GM04504 (cell line): ENCODE measurements at regions not wholly inside any gene's neighbourhood (a gene's known extent, or its start where the extent isn't known, plus 50 kb on each side); places are given as distances from the start of the nearest gene placed in this dataset.
"Not testable (repeated sequence)": the region's sequence is repeated elsewhere in the genome, so short reads cannot be mapped to it uniquely, and the experiment has no call there.

Source experiments
- DNase-seq: peaks from one replicate; pipeline ENCODE4 v3.0.0-alpha.2; 2012; ENCODE audit warnings: low read depth

GRCh38 chr12:74595696-74596095 is 58.1 kb downstream of the ATXN7L3B start:
- no peak for DNase-seq

DNA sequence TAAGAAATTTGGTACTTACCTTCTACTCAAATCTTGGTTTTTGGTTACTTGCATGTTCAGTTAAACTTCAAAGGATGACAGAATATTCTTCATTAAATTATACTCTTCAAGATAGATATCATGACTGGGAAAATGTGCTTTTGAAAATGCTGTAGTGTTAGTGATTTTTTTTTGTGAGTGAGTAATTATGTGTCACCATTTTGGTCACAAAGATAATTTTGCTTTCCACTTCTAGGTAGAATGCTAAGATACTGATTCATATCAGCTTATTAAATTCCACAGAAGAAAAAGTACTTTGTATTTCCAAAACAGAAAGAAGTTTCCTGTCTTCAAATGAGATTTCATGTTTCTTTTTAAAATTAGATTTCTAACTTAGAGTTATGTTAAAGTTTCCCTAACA is 61.2 kb downstream of the ATXN7L3B start:
- no peak for DNase-seq

DNA sequence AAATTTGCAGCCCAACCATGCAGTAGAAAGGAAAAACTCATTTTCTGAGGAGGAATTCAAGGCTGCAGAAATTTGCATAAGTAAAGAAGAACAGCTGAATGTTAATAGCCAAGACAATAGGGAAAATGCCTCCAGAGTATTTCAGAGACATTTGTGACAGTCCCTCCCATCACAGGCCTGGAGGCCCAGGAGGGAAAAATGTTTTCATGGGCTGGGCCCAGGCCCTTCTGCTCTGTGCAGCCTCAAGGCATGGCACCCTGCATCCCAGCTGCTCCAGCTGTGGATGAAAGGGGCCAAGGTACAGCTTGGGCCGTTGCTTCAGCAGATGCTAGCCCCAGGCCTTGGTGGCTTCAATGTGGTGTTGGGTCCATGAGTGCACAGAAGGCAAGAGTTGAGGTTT is 62.3 kb downstream of the ATXN7L3B start:
- DNase-seq = no peak

- not testable (repeated sequence) for DNase-seq
Observed at GRCh38 chr12:74600817-74601216, 63.2 kb downstream of the ATXN7L3B start.

DNA sequence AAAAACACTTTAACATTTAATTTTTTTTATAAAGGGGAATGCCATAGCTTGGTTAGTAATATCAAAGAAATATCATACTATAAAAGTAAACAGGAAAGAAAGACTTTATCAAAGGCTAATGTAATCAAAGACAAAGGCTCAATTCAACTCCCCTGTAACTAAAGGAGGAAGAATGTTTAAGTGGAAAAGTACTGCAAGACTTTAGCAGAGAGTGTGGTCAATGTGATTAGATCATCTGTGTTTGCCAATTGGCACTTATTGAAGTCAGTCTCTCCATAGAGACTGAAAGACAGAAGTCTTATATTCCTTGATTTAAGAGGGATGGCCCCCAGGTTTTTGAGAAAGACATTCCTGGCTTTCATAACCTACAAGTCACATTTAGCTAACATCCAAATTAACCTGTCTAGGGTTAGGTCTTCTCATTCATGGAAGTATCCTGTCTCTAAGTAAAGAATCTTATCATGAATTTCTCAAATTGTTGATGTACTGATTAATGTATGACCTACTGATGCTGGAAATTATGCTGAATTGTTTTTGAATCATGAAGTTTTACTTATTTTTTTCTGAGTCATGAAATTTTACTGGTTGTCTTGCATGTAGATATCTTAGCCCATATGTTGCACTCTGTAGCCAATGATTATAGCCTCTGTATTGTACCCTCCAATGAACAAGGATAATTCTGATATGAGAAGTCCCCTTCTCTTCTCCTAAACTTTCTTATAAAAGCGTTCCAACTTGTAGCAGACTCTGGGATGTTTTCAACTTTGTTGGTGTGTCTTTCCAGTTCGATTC is 65.4 kb downstream of the ATXN7L3B start:
- no peak for DNase-seq

- no peak for DNase-seq
Observed at GRCh38 chr12:74608231-74608775, 70.7 kb downstream of the ATXN7L3B start.

GRCh38 chr12:74610711-74611110 is 73.1 kb downstream of the ATXN7L3B start:
- DNase-seq = no peak

DNA sequence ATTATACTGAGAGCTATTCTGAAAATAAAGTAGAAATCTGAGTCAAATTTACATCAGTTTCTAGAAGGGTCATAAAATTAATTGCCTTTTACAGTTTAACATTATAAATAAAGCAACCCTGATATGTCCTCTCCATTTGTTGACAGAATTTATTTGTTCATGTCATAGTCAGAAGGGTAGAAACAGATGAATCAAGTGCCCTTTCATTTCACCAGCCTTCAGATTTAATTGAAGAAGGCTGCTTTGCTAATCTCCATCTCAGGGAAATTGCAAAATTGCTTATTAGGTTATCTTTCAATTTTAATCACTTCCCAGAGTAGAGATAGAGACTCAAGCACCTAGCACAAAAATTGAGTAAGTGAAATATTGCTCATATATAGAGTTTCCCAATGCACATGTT is 76.8 kb downstream of the ATXN7L3B start:
- DNase-seq = no peak

DNA sequence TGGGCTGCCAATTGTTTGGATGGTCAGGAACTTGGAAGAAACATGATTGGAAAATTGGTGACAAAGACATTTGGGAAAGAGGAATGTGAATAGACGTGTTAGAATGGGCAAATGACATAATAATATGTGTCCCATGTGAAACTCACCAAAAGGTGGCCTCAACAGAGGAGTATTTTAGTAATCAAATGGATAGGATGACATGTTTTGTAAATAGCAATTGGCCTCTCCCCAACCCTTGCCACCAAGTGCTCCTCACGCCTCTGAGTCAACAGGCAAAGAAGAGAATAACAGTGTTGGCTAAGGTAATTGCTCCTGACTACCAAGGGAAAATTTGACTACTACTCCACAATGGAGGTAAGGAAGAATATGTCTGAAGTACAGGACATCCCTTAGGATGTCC is 81.4 kb downstream of the ATXN7L3B start:
- no peak for DNase-seq

DNA sequence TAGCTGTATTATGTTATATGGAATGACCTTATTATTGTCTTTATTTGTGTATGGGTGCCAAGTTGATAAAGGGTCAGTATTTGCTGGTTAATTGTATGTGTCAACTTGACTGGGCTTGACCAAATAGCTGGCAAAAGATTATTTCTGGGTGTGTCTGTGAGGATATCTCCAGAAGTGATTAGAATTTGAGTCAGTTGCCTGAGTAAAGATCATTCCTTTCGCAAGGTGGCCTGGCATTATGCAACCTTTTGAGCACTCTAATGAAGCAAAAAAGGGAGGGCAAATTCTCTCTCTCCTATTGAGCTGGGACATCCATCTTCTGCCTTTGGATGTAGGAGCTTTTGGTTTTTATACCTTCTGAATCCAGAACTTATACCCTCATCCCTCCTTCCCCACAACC is 82.2 kb downstream of the ATXN7L3B start:
- DNase-seq = no peak

GRCh38 chr12:74620921-74621320 is 83.3 kb downstream of the ATXN7L3B start:
- DNase-seq = no peak

GRCh38 chr12:74624201-74624600 is 86.6 kb downstream of the ATXN7L3B start:
- DNase-seq = no peak

DNA sequence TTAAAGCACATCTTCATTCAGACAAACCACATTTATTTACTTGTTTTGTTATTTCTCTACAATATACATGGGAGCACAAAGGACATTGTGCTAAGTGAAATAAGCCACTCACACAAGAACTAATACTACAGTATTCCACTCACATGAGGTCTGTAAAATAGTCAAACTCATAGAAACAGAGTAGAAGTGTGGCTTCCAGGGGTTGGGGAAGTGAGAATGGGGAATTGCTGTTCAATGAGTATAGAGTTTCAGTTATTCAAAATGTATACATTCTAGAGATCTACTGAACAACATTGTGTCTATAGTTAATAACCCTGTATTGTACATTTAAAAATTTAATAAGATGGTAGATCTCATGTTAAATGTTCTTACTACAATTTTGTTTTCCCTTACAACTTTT is 88.8 kb downstream of the ATXN7L3B start:
- DNase-seq = no peak

DNA sequence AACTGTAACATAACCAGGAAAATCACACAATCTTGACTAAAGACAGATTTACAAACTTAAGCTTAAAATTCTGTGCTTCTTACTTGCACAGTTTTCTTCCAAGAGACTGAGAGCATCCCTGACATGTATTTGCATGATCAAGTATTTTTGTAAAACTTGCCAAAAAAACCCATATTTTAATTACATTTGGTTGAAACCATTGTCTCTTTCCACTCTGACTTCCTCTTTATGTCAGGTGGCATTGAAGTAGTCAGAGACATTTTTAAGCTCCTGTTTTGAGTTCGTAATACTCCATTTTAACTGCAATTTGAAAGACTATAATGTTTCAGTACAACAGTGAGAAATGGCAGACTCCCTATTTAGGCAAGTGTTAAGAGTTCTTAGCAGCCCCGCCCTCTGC is 103.6 kb downstream of the ATXN7L3B start:
- no peak for DNase-seq

DNA sequence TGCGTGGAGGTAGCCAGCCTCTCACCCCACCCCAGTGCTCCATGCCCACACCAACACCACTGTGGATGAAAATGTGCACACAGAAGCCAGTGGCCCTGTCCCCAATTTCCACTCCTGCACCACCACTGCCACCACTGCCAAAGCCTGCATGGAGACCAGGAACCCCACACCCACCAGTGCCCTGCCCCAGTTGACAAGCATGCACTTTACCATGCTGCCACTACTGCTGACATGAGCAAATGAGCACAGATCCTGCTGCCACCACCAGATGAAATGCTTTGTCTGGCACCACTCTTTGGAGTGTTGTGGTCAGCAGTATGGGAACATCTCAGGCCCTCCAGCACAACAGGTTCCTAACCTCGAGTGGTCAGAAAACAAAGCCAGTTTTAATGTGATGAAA is 104.1 kb downstream of the ATXN7L3B start:
- no peak for DNase-seq

GRCh38 chr12:74644681-74645080 is 107.0 kb downstream of the ATXN7L3B start:
- DNase-seq = no peak

GRCh38 chr12:74646831-74647230 is 109.2 kb downstream of the ATXN7L3B start:
- no peak for DNase-seq

DNA sequence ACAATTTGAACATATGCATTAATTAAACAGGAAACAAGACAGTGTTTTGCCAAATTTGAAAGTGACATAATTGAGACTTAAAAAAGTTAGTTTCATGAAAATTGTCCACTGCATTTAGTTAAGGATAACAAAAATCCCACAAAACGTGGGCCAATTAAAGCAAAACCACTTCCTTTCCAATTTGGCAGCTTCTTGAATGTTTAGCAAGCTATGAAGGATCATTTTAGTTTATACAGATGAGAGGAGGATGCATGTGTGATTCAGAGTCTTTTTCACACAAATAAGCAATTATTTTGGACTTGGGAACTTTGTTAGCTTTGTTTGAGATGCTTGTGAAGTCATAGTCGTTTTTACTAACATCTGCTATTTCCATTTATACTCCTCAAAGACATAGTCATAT is 109.6 kb downstream of the ATXN7L3B start:
- DNase-seq = no peak

DNA sequence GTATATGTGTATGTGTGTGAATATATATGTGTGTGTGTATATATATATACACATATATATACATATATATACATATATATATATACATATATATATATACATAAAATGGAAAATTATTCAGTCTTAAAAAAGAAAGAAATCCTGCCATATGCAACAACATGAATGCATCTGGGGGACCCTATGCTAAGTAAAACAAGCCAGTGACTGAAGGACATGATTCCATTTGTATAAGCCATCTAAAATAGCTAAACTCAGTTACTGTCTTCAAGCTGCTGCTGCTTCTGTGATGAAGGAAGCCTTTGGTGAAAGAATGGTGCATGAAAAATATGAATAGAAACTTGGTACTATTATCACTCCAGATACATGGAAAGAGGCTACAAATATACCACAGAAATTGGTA is 118.6 kb downstream of the ATXN7L3B start:
- no peak for DNase-seq

DNA sequence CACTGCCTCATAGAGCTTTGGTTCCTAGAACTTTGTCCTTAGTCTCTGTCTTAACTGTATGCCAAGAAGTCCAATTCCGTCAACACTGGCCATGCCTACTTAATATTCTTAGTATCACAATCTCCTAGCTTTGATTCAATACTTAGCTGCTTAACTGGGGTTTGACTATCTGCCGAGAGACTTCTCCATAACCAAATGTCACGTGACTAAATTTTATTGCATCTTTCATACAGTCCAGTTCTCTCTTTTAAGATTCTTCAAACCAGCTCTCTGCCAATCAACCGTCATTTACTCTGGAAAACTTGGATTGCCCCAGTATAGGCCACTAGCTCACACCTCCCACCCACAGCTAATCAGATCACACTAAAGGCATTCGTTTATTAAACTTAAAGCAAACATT is 122.8 kb downstream of the ATXN7L3B start:
- no peak for DNase-seq

DNA sequence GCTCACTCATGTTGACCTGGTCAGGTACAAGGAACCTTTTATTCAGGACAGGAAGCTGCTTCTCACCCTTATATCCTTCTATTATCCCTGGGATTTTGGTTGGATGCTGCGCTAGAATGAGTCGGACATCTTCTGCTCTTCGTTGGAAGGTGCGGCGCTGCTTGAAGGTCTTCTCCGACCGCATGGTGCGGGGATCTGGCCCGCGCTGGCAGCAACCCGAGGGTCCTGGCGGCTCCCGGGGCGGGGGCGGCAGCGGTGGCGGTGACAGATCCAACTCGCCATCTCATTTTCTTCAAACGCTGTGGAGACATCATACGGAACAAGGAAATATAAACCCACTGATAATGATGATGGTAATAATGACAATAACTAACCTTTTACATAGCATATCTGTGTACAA is 126.3 kb downstream of the ATXN7L3B start:
- no peak for DNase-seq

- no peak for DNase-seq
Observed at GRCh38 chr12:74665690-74666089, 128.1 kb downstream of the ATXN7L3B start.

DNA sequence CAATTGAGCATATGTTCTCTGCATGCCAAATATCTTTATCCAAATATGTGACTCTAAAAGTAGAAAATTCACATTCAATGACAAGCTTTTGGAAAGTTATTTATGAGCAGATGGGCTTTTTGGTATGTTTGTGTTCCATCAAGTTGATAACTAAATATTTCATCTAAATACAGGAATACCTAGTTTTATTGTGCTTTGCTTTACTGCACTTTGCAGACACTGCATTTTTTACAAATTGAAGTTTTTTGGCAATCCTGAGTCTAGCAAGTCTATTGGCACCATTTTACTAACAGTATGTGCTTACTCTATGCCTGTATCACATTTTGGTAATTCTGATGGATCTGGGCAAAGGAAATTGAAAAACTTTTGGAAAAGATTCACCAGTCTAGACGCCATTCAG is 133.8 kb downstream of the ATXN7L3B start:
- DNase-seq = no peak

DNA sequence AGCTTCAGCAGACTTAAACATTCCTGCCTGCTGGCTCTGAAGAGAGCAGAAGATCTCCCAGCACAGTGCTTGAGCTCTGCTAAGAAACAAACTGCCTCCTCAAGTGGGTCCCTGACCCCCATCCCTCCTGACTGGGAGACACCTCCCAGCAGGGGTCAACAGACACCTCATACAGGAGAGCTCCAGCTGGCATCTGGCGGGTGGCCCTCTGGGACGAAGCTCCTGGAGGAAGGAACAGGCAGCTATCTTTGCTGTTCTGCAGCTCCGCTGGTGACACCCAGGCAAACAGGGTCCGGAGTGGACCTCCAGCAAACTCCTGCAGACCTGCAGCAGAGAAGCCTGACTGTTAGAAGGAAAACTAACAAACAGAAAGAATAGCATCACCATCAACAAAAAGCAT is 139.3 kb downstream of the ATXN7L3B start:
- DNase-seq = not testable (repeated sequence)
